ENCODE measurements at regions not wholly inside any gene's neighbourhood (a gene's known extent, or its start where the extent isn't known, plus 50 kb on each side); places are given as distances from the start of the nearest gene placed in this dataset.
"Not testable (repeated sequence)": the region's sequence is repeated elsewhere in the genome, so short reads cannot be mapped to it uniquely, and the experiment has no call there.

GRCh38 chr3:157922614-157923013, 183.6 kb downstream of the SHOX2 start:
- in situ Hi-C loops (cut with MboI; ENCODE audit: low pct_unique_long_range_greater_than_20kb, low sequenced_read_pairs) = no loop called here
- DNase-seq = no peak

GRCh38 chr3:157921811-157922210, 184.4 kb downstream of the SHOX2 start:
- no peak for DNase-seq
- in situ Hi-C loops (cut with MboI; ENCODE audit: low pct_unique_long_range_greater_than_20kb, low sequenced_read_pairs) = no loop called here

- DNase-seq = no peak
- in situ Hi-C loops (cut with MboI; ENCODE audit: low pct_unique_long_range_greater_than_20kb, low sequenced_read_pairs) = no loop called here
Measured at GRCh38 chr3:157920822-157921700, 185.2 kb downstream of the SHOX2 start.

GRCh38 chr3:157919319-157919887, 186.8 kb downstream of the SHOX2 start:
- no peak for DNase-seq
- in situ Hi-C loops (cut with MboI; ENCODE audit: low pct_unique_long_range_greater_than_20kb, low sequenced_read_pairs) = no loop called here

GRCh38 chr3:157918402-157918801, 187.8 kb downstream of the SHOX2 start:
- in situ Hi-C loops (cut with MboI; ENCODE audit: low pct_unique_long_range_greater_than_20kb, low sequenced_read_pairs) = no loop called here
- DNase-seq = no peak

GRCh38 chr3:157916672-157917071, 189.5 kb downstream of the SHOX2 start:
- DNase-seq = no peak
- in situ Hi-C loops (cut with MboI; ENCODE audit: low pct_unique_long_range_greater_than_20kb, low sequenced_read_pairs) = no loop called here

- no peak for DNase-seq
- in situ Hi-C loops (cut with MboI; ENCODE audit: low pct_unique_long_range_greater_than_20kb, low sequenced_read_pairs) = no loop called here
Measured at GRCh38 chr3:157914882-157915281, 191.3 kb downstream of the SHOX2 start.

GRCh38 chr3:157913741-157914150, 192.5 kb downstream of the SHOX2 start:
- in situ Hi-C loops (cut with MboI; ENCODE audit: low pct_unique_long_range_greater_than_20kb, low sequenced_read_pairs) = no loop called here
- no peak for DNase-seq

- DNase-seq = no peak
- in situ Hi-C loops (cut with MboI; ENCODE audit: low pct_unique_long_range_greater_than_20kb, low sequenced_read_pairs) = no loop called here
Measured at GRCh38 chr3:157912514-157913451, 193.4 kb downstream of the SHOX2 start.

- DNase-seq = no peak
Measured at GRCh38 chr3:157906627-157907026, 199.6 kb downstream of the SHOX2 start.

GRCh38 chr3:157905885-157906284, 200.3 kb downstream of the SHOX2 start:
- in situ Hi-C loops (cut with MboI; ENCODE audit: low pct_unique_long_range_greater_than_20kb, low sequenced_read_pairs) = no loop called here
- DNase-seq = no peak

More at GRCh38 chr3:157906627-157907026, 199.6 kb downstream of the SHOX2 start:
- in situ Hi-C loops (cut with MboI; ENCODE audit: low pct_unique_long_range_greater_than_20kb, low sequenced_read_pairs) = no loop called here

- DNase-seq; in situ Hi-C loops (cut with MboI; ENCODE audit: low pct_unique_long_range_greater_than_20kb, low sequenced_read_pairs): not testable (repeated sequence)
Measured at GRCh38 chr3:157902680-157903079, 203.5 kb downstream of the SHOX2 start.

GRCh38 chr3:157888040-157888439, 218.2 kb downstream of the SHOX2 start:
- DNase-seq = no peak
- in situ Hi-C loops (cut with MboI; ENCODE audit: low pct_unique_long_range_greater_than_20kb, low sequenced_read_pairs) = no loop called here

- in situ Hi-C loops (cut with MboI; ENCODE audit: low pct_unique_long_range_greater_than_20kb, low sequenced_read_pairs) = no loop called here
- no peak for DNase-seq
Measured at GRCh38 chr3:157876556-157876955, 229.7 kb downstream of the SHOX2 start.

GRCh38 chr3:157872902-157873301, 233.3 kb downstream of the SHOX2 start:
- in situ Hi-C loops (cut with MboI; ENCODE audit: low pct_unique_long_range_greater_than_20kb, low sequenced_read_pairs) = no loop called here
- no peak for DNase-seq

- in situ Hi-C loops (cut with MboI; ENCODE audit: low pct_unique_long_range_greater_than_20kb, low sequenced_read_pairs) = no loop called here
- no peak for DNase-seq
Measured at GRCh38 chr3:157871838-157872460, 234.3 kb downstream of the SHOX2 start.

GRCh38 chr3:157871248-157871647, 235.0 kb downstream of the SHOX2 start:
- in situ Hi-C loops (cut with MboI; ENCODE audit: low pct_unique_long_range_greater_than_20kb, low sequenced_read_pairs) = no loop called here
- no peak for DNase-seq

- no peak for DNase-seq
- in situ Hi-C loops (cut with MboI; ENCODE audit: low pct_unique_long_range_greater_than_20kb, low sequenced_read_pairs) = no loop called here
Measured at GRCh38 chr3:157868946-157869345, 237.3 kb downstream of the SHOX2 start.

GRCh38 chr3:157868196-157868595, 238.0 kb downstream of the SHOX2 start:
- DNase-seq = no peak
- in situ Hi-C loops (cut with MboI; ENCODE audit: low pct_unique_long_range_greater_than_20kb, low sequenced_read_pairs) = no loop called here

All from KBM-7 (cell line).